ENCODE measurements at regions not wholly inside any gene's neighbourhood (a gene's known extent, or its start where the extent isn't known, plus 50 kb on each side); places are given as distances from the start of the nearest gene placed in this dataset.

DNA sequence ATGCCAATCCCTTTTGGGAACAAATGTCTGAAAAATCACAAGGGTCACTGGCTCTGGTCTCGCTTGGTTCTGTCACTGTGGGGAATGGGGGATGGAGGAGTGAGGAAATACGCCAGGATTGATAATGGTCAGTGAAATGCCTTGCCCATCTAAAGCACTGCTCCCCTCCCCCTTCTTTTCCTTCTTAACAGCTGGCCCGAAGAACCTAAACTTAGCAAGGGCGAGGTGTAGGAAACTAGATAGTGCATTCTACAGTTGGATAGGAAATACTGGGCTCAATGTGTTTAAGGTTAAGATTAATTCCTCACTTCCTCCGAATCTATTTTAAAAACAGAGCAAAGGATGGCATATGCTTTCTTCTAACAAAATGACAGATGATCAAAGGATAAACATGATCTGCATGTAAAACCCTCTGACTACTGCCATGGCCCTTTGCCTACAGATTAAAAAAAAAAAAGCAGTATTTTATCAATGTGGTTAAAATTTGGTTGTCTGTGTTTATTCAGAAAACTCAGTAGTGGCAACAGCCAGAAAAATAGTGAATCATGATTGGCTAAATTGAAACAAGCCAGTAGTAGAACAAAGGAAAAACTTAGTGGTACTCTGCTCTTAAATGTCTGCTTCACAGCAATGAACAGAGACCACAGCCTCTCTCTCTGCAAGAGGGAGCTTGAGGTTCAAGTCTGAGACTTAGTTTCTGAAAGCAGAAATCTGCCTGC is 86.1 kb upstream of the VAV3 start:
- TF ChIP-seq TAF1 (IDR thresholded peaks at IDR 0.05; ENCODE audit: low read depth, low read length) (no peak), POLR2AphosphoS5 (IDR thresholded peaks at IDR 0.05; ENCODE audit: low read depth, low read length) (no peak), POLR2A (IDR thresholded peaks at IDR 0.05; ENCODE audit: low read depth, low read length) (no peak), SPI1 (IDR thresholded peaks at IDR 0.05; ENCODE audit: low read depth, low read length) (no peak)

Measured in GM12891 (cell line).